Hematopoietic multipotent progenitor cell treated with erythropoietin and hydrocortisone succinate and interleukin-3 and kit ligand, for 6 days (in vitro differentiated cells): ENCODE measurements at regions not wholly inside any gene's neighbourhood (a gene's known extent, or its start where the extent isn't known, plus 50 kb on each side); places are given as distances from the start of the nearest gene placed in this dataset.

Source experiments
- DNase-seq: peaks from one replicate; pipeline ENCODE4 v3.0.0-alpha.2; 2015

DNA sequence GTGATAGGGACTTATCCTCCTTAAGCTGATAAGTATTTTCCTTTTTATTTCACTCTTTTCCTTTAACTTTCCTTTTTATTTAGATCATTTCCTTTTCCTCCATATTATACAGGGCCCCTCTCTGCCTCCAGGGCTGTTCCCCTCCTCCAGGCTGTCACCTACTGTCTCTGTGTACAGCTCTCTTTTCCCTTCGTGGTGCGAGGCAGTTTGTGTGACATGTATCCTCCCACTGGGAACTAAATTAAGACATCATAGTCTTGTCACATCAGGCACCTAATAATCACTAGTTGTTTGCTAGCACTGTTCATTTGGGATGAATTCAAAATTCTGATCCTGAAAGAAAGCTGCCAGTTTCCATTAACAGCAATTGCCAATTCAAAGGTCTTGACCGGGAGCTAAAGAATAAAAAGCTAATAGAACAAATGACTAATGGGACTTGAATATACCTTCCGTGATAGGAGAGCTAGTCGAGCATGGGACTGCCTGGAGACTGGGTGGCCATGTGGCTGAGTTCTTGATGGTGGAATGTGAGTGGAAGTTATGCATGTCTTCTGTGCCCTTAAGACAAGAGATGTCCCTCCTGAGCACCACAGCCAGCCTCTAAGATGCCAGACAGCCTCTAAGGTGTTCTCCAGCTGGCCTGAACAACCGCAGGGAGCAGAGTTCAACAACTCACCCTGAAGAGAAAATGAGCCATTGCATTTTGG, 77.7 kb upstream of the LRRC55 start:
- DNase-seq = no peak

DNA sequence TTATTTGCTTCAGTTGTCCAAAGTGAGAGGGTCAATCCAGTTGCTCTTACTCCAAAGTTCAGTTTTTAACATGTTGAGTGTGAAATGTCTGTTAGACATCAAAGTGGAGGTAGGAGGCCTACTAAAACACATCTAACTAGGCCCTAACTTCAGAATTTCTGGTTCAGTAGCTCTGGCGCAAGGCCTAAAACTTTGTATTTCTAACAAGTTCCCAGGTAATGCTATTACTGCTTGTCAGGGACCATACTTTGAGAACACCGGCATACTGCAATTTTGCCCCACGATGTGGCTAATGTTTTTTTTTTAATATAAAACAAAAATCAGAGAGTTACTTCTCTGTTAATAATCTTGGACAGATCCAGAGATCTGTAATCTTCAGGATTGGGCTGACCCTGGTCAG, 72.4 kb upstream of the LRRC55 start:
- DNase-seq = no peak

DNA sequence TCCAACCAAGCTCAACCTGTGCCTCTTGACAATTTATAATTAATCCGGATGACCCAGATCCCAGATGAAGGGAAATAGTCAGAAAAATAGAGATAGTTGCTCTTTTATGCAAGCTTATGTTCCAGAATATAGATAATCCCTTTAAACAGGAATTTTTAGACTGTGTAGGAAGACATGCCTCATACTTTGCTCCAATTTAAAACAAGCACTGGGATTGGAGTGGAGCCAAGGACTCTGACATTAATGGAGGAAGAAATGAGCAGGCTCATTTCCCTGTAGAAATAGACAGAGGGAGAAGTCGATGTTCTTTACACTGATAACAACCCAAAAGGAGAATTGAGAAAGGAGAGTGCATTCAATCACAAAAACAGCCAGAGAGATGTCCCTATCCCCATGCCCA, 70.1 kb upstream of the LRRC55 start:
- DNase-seq = no peak

DNA sequence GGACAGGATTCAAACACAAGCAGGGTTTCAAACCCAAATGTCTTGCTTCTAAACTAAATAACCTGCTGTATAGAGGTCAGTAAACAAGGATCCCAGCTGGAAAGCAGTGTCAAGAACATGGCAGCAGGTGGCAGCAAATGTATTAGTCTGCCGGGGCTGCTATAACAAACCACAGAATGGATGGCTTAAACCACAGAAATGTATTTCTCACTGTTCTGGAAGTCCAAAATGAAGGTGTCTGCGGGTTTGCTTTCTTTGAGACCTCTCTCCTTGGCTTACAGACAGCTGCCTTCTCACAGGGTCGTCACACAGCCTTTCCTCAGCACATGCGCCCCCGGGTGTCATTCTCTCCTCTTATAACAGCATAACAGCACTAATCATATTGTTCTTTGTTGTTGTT, 65.1 kb upstream of the LRRC55 start:
- peak; percentile 71 for DNase-seq

DNA sequence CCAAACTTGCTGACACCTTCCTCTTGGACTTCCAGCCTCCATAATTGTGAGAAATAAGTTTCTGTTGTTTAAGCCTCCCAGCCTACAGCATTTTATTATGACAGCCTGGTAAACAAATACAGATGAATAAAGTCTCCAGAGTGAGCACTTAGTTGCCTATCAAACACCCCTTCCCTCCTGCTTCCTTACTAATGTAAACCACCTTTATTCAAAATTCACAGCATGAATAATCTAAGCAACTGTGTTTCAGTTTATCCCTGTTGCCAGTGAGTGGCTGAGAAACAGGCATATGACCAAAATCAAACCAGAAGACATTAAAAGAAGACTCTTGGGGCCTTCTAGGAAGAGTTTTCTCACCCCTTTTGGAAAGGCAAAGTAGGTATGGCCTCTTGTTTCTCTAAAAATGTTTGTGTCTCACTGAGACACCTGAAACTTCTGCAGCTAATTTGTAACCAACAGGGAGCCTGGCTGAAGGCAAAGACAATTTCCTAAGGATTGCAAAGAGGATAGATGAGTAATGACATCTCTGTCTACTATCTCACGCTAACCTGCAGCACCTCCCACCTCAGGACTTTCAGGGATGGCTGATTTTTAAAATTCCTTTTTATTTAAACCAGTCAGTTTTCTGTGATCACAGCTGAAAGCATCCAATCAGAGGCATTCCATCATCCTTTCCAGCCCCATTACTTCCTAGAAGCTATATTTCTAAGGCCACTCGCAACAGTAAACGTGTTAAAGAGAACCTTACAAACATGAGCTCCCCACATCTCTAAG, 61.4 kb upstream of the LRRC55 start:
- no peak for DNase-seq

DNA sequence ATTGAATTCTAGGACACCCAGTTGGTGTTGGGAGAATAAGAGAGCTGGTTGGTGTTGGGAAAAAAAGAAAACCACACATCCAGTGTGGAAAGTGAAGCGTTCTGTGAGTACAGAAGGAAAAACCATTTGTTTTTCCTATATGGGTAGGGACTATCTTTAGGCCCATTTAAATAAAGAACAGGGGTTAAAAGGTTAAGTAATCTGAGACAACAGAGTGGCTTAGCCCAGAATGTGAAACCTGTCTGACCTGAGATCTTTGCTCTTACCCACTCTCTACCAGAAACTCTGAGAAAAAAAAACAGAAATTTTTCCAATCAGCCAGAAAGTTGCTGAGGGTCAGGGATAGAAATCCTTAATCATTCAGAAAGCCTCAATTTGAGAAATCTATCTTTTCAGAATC, 59.8 kb upstream of the LRRC55 start:
- DNase-seq = no peak

DNA sequence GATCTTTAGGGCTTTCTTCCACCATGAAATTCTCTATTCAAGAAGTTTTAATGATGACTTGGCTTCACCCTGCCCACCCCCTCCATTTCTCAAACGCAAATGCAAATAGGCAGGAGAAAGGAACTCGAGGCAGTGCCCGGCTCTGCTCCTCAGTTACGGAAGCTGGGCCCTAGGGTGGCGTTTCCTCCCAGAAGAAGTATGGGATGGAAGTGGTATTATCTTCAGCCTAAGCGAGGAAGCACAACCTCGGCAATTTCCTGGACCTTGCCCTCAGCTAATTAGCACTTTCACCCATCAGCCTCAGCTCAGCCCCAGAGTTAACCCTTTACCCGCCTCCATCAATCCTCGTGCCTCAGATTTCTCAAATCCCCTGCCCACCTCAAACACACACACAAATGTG, 58.2 kb upstream of the LRRC55 start:
- no peak for DNase-seq

DNA sequence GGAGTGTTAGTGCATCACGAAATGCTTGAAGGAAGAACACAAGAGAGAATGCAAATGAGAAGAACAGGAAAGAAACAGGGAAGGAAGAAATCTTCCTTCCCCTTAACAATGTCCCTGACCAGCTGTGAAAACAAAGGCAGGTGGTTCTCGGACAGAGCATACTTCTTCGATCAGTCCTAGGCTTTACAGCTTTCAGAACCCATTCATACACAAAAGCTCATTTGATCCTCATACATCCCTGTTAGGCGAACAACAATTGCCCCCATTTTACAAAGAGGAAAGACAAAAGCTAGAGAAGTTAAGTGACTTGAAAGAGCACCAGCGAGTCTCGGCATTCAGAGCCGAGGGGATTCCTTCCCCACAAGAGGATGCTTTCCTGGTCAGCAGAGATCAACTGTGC, 57.2 kb upstream of the LRRC55 start:
- no peak for DNase-seq

DNA sequence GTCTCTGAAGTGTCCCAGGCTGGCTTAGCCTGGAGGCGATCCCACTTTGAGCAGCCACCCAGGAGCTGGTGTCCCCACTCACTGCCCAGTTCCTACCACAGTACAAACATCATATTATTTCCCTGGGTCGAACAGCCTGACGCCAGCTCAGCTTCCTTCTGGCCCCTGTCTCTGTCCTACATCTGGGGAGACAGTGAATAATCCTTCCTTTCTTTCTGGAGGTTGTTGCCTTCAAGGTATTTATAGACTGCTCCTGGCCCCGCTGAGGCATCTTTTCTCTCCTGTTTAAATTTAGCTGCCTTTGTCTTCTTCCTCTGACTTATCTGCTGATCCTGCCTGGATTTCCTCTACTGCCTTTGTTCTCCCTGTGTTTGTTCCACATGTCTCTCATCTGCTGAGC, 56.8 kb upstream of the LRRC55 start:
- no peak for DNase-seq

DNA sequence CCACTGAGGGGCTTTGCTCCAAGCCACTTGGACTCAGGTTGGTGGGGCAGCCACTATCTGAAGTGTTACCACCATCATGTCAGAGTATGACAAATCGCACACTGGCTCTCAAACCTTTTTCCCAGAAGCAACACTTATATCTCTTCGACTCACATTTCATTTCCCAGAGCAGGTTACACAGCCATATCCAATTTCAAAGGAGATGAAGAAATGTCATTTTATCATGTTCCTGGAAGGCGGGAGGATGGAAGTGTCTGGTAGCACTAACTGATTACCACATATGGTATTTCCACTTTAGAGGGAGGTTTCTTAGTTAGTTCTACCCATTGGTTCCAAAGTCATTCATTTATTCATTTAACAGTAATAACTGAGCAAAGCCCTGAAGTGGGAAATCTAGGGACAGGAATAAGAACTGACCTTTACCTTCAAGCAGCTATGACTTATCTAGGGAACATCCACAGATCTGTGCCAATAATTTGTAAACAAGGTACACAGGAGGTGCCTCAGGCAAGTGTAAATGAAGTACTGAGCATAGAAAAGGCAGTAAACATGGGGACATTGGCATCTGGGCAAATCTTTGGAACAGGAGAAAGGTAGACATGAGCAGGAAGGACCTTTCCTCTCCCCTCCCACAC, 54.9 kb upstream of the LRRC55 start:
- DNase-seq = no peak

DNA sequence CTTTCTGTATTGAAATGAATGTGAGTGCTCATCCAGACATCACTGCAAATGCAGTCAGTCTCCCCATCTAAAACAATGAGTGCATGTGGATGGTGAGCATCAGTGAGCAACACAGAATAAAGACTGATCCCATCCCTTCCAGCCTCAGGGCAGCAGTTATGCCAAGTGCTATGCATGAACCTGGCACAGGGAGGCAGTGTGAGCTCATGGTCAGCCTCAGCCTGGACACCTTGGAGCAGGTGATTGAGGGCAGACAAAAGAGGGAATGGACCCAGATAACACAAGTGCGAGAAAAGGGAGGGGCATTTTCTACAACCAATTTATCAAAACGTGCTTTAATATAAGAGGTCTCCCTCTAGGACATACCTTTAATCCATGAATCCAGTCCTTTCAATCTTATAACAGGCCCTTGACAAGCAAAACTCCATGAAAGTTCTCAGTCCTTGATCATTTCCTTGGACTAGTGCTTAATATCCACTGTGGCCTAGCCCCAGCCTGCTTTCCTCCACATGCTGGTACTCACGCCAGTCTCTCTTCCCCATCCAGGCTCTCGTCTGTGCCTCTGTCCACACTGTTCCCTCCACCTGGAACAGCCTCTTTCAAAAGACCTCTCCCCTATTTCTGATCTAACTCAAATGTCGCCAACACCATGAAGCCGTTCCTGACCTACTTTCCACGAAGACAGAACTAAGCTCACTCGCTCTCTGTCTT, 50.5 kb upstream of the LRRC55 start:
- DNase-seq = peak; percentile 28
